ENCODE measurements at regions not wholly inside any gene's neighbourhood (a gene's known extent, or its start where the extent isn't known, plus 50 kb on each side); places are given as distances from the start of the nearest gene placed in this dataset.

DNA sequence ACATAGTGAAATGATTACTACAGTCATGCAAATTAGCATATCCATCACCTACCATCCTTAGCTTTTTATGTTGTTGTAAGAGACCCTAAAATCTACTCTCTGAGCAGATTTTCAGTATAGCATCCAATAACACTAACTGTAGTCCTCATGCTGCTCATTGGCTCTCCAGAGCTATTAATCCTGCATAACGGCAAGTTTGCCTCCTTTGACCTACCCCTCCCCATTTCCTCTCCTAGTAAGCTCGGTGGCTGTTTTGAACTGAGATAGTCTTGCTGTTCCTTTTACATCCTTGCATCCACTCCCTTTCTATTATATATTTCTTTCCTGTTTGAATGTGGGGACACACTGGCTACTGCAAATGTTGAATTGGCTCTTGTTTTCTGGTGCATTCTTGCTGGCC lies 481.5 kb downstream of the TSN start:
- H3K9me3 ChIP-seq (ENCODE audit: insufficient read depth, low read depth, low read length) = no peaks in the 10 kb centered on the region
- H3K4me1 Mint-ChIP-seq (ENCODE audit: low read depth, unreplicated experiment) = peaks cover 16% of the 10 kb centered on the region
- H3K4me3 ChIP-seq (ENCODE audit: insufficient read depth, low read depth, low read length) = no peak overlapping the region
- no peak overlapping the region for H3K27ac ChIP-seq (ENCODE audit: low read depth, low read length)
- no peaks in the 10 kb centered on the region for H4K20me1 ChIP-seq (ENCODE audit: insufficient read depth, low read length)
- DNase-seq (ENCODE audit: low read depth) (no peak), FAIRE-seq (no peak)
- H3K27ac Mint-ChIP-seq (ENCODE audit: unreplicated experiment) = peak overlapping the region; percentile 42
- peaks cover 29% of the 10 kb centered on the region for H3K27me3 Mint-ChIP-seq (ENCODE audit: low read depth, unreplicated experiment)
- TF ChIP-seq EZH2 (IDR thresholded peaks at IDR 0.05; ENCODE audit: insufficient read depth, low read length) = no peak
- TF ChIP-seq, protein P1, sequence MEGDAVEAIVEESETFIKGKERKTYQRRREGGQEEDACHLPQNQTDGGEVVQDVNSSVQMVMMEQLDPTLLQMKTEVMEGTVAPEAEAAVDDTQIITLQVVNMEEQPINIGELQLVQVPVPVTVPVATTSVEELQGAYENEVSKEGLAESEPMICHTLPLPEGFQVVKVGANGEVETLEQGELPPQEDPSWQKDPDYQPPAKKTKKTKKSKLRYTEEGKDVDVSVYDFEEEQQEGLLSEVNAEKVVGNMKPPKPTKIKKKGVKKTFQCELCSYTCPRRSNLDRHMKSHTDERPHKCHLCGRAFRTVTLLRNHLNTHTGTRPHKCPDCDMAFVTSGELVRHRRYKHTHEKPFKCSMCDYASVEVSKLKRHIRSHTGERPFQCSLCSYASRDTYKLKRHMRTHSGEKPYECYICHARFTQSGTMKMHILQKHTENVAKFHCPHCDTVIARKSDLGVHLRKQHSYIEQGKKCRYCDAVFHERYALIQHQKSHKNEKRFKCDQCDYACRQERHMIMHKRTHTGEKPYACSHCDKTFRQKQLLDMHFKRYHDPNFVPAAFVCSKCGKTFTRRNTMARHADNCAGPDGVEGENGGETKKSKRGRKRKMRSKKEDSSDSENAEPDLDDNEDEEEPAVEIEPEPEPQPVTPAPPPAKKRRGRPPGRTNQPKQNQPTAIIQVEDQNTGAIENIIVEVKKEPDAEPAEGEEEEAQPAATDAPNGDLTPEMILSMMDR (IDR thresholded peaks at IDR 0.05; ENCODE audit: insufficient read depth, low read depth, low read length) = no peak
- H2AFZ ChIP-seq (ENCODE audit: low read depth, low read length) = no peak overlapping the region
- H3K79me2 ChIP-seq (ENCODE audit: insufficient read depth, low read length) = no peaks in the 10 kb centered on the region
- no peaks in the 10 kb centered on the region for H3K4me1 ChIP-seq (ENCODE audit: insufficient read depth, low read length)
- peaks cover 4% of the 10 kb centered on the region for H3K9me3 Mint-ChIP-seq (ENCODE audit: unreplicated experiment)
- H3K4me2 ChIP-seq (ENCODE audit: low read length) = no peak overlapping the region
- H3K36me3 Mint-ChIP-seq (ENCODE audit: low read depth, unreplicated experiment) = no peaks in the 10 kb centered on the region
- no peak overlapping the region for H3K9ac ChIP-seq (ENCODE audit: low read length)
- no peak overlapping the region for H3K4me3 Mint-ChIP-seq (ENCODE audit: unreplicated experiment)
- no peaks in the 10 kb centered on the region for H3K27me3 ChIP-seq (ENCODE audit: insufficient read depth, low read length)
- H3K36me3 ChIP-seq (ENCODE audit: insufficient read depth, low read length) = no peaks in the 10 kb centered on the region

DNA sequence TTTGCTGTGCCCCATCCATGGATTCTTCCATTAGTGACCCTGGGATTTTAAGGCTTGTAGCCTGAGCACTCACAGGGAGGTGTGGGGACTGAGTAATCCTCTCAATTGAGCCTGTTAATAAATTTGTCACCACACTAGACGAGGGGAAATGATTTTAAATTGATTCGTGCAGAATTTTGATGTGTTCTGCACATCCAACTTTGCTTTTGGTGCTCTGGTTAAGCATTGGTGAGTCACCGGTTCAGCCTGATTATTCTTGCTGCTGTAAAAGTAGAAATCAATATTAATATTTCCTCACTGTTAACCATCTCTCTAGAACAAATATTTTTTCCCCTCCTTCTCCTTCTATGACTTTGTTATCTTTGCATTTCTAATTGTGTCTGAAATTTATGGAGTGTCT lies 482.0 kb downstream of the TSN start:
- no peak overlapping the region for H3K4me3 ChIP-seq (ENCODE audit: insufficient read depth, low read depth, low read length)
- Mint-ChIP-seq H3K4me3 (ENCODE audit: unreplicated experiment) (no peak overlapping the region), H3K4me1 (ENCODE audit: low read depth, unreplicated experiment) (peaks cover 14% of the 10 kb centered on the region), H3K27ac (ENCODE audit: unreplicated experiment) (no peak overlapping the region), H3K36me3 (ENCODE audit: low read depth, unreplicated experiment) (no peaks in the 10 kb centered on the region), H3K27me3 (ENCODE audit: low read depth, unreplicated experiment) (peaks cover 30% of the 10 kb centered on the region), H3K9me3 (ENCODE audit: unreplicated experiment) (peaks cover 4% of the 10 kb centered on the region)
- H3K9ac ChIP-seq (ENCODE audit: low read length) = no peak overlapping the region
- H3K27me3 ChIP-seq (ENCODE audit: insufficient read depth, low read length) = no peaks in the 10 kb centered on the region
- no peaks in the 10 kb centered on the region for H3K9me3 ChIP-seq (ENCODE audit: insufficient read depth, low read depth, low read length)
- H3K4me1 ChIP-seq (ENCODE audit: insufficient read depth, low read length) = no peaks in the 10 kb centered on the region
- no peaks in the 10 kb centered on the region for H3K36me3 ChIP-seq (ENCODE audit: insufficient read depth, low read length)
- no peak overlapping the region for H2AFZ ChIP-seq (ENCODE audit: low read depth, low read length)
- FAIRE-seq (no peak), DNase-seq (ENCODE audit: low read depth) (no peak)
- H3K27ac ChIP-seq (ENCODE audit: low read depth, low read length) = no peak overlapping the region
- H3K4me2 ChIP-seq (ENCODE audit: low read length) = no peak overlapping the region
- no peaks in the 10 kb centered on the region for H3K79me2 ChIP-seq (ENCODE audit: insufficient read depth, low read length)
- H4K20me1 ChIP-seq (ENCODE audit: insufficient read depth, low read length) = no peaks in the 10 kb centered on the region
- no peak for TF ChIP-seq EZH2 (IDR thresholded peaks at IDR 0.05; ENCODE audit: insufficient read depth, low read length)
- TF ChIP-seq, protein P1 (IDR thresholded peaks at IDR 0.05; ENCODE audit: insufficient read depth, low read depth, low read length) = no peak

DNA sequence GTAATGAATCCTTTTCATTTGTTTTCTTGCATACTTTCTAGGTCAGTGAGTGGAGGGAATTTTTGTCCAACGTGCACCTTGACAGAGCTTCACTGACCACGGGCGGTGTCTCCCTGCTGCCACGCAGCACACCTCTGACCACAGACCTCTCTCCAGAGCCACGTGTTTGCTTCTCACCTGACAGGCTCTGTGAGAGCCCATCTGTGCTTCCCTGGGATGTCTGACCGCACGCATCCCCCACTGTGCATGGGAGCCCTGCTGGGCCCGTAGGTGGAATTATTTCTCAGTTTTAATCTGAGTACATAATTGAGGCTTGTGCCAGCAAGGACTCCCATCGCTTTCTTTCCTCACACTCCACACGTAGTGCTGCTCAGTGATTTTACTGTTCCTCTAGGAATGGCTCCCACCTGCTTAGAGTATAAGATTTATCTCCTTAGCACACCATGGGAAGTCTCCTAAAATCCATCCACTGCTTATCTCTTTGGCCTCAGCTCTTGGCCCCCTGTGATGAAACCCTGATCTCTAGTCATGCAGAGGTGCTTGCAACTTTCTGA lies 482.6 kb downstream of the TSN start:
- no peak for FAIRE-seq
- H3K27ac Mint-ChIP-seq (ENCODE audit: unreplicated experiment) = no peak overlapping the region
- H3K36me3 ChIP-seq (ENCODE audit: insufficient read depth, low read length) = no peaks in the 10 kb centered on the region

More for the DNA sequence above, 482.6 kb downstream of the TSN start:
- Histone ChIP-seq H3K4me3 (ENCODE audit: insufficient read depth, low read depth, low read length) (no peak overlapping the region), H3K9me3 (ENCODE audit: insufficient read depth, low read depth, low read length) (no peaks in the 10 kb centered on the region), H3K27ac (ENCODE audit: low read depth, low read length) (no peak overlapping the region), H3K4me1 (ENCODE audit: insufficient read depth, low read length) (no peaks in the 10 kb centered on the region), H3K27me3 (ENCODE audit: insufficient read depth, low read length) (no peaks in the 10 kb centered on the region), H4K20me1 (ENCODE audit: insufficient read depth, low read length) (no peaks in the 10 kb centered on the region), H3K4me2 (ENCODE audit: low read length) (no peak overlapping the region), H3K9ac (ENCODE audit: low read length) (no peak overlapping the region), H3K79me2 (ENCODE audit: insufficient read depth, low read length) (no peaks in the 10 kb centered on the region), H2AFZ (ENCODE audit: low read depth, low read length) (no peak overlapping the region)
- Mint-ChIP-seq H3K27me3 (ENCODE audit: low read depth, unreplicated experiment) (peaks cover 32% of the 10 kb centered on the region), H3K4me1 (ENCODE audit: low read depth, unreplicated experiment) (peaks cover 8% of the 10 kb centered on the region), H3K9me3 (ENCODE audit: unreplicated experiment) (peaks cover 4% of the 10 kb centered on the region), H3K36me3 (ENCODE audit: low read depth, unreplicated experiment) (no peaks in the 10 kb centered on the region), H3K4me3 (ENCODE audit: unreplicated experiment) (no peak overlapping the region)
- no peak for TF ChIP-seq EZH2 (IDR thresholded peaks at IDR 0.05; ENCODE audit: insufficient read depth, low read length)
- TF ChIP-seq, protein P1 (IDR thresholded peaks at IDR 0.05; ENCODE audit: insufficient read depth, low read depth, low read length) = no peak
- DNase-seq (ENCODE audit: low read depth) = no peak
